HG03520 (cell line): ENCODE measurements at regions not wholly inside any gene's neighbourhood (a gene's known extent, or its start where the extent isn't known, plus 50 kb on each side); places are given as distances from the start of the nearest gene placed in this dataset.
"Not testable (repeated sequence)": the region's sequence is repeated elsewhere in the genome, so short reads cannot be mapped to it uniquely, and the experiment has no call there.

Source experiments
- ATAC-seq: cut with Tn5 transposase; IDR thresholded peaks from one replicate; pipeline ENCODE4 v1.9.1; 2021; ENCODE audit warnings: mild to moderate bottlenecking, moderate library complexity; ENCODE audit not compliant: unreplicated experiment

GRCh38 chr6:72530750-72531149, 91.1 kb upstream of the KCNQ5 start:
- no peak for ATAC-seq

GRCh38 chr6:72533606-72534005, 88.3 kb upstream of the KCNQ5 start:
- no peak for ATAC-seq

- ATAC-seq = no peak
Measured at GRCh38 chr6:72534236-72534635, 87.6 kb upstream of the KCNQ5 start.

GRCh38 chr6:72535124-72535523, 86.7 kb upstream of the KCNQ5 start:
- ATAC-seq = no peak

GRCh38 chr6:72547020-72547419, 74.8 kb upstream of the KCNQ5 start:
- no peak for ATAC-seq

GRCh38 chr6:72551470-72551869, 70.4 kb upstream of the KCNQ5 start:
- no peak for ATAC-seq

GRCh38 chr6:72552938-72553337, 68.9 kb upstream of the KCNQ5 start:
- no peak for ATAC-seq

- no peak for ATAC-seq
Measured at GRCh38 chr6:72553531-72554511, 68.0 kb upstream of the KCNQ5 start.

- ATAC-seq = no peak
Measured at GRCh38 chr6:72554761-72555221, 67.1 kb upstream of the KCNQ5 start.

GRCh38 chr6:72559067-72559466, 62.8 kb upstream of the KCNQ5 start:
- no peak for ATAC-seq

- no peak for ATAC-seq
Measured at GRCh38 chr6:72559555-72559954, 62.3 kb upstream of the KCNQ5 start.

- ATAC-seq = no peak
Measured at GRCh38 chr6:72560721-72561593, 60.9 kb upstream of the KCNQ5 start.

GRCh38 chr6:72561629-72562028, 60.2 kb upstream of the KCNQ5 start:
- no peak for ATAC-seq

- no peak for ATAC-seq
Measured at GRCh38 chr6:72564231-72564630, 57.6 kb upstream of the KCNQ5 start.

GRCh38 chr6:72571993-72572392, 49.9 kb upstream of the KCNQ5 start:
- not testable (repeated sequence) for ATAC-seq
